Stimulated activated CD8-positive, alpha-beta memory T cell treated with anti-CD3 and anti-CD28 coated beads, Interleukin-2, amount 100 ng/mL, for 48 hours (primary cell): ENCODE measurements at regions not wholly inside any gene's neighbourhood (a gene's known extent, or its start where the extent isn't known, plus 50 kb on each side); places are given as distances from the start of the nearest gene placed in this dataset.
"Not testable (repeated sequence)": the region's sequence is repeated elsewhere in the genome, so short reads cannot be mapped to it uniquely, and the experiment has no call there.

Experiments
- DNase-seq, 2 donors: peaks; one replicate each; pipeline ENCODE4 v3.0.0-alpha.2; 2020; ENCODE audit warnings: low read depth in 2 of 2

DNA sequence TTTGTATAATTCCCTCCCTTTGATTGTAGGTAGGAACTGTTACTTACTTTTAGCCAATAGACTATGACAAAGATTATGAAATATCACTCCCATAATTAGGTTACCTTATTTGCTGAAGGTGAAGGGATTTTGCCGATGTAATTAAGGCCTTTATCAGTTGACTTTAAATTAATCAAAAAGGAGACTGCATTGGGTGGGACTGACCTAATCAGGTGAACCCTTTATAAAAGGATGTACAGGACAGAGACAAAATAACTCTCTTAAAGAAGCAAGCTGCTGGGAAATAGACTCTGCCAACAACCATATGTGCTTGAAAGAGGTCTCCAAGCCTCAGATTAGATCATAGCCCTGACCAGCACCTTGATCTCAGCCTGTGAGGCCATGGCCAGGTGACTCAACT lies 167.6 kb downstream of the SOX3 start:
- DNase-seq = no peak

DNA sequence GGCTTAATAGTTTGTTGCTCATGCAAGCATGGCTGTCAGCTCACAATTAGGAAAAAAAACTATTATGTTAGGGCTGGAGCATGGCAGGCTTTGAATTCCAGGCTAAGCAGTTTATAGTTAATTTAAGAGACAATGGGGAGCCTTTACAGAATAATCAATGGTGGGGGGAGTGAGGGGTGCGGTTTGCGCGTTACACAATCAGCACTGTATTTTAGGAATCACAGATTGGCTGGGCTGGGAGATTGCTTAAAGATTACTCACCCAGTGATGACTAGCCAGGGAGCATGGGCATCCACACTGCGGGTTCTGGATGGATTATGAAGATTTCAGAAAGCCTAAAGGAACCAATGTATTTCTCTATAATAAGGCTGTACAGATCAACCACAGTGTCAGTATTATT lies 186.6 kb downstream of the SOX3 start:
- no peak for DNase-seq

DNA sequence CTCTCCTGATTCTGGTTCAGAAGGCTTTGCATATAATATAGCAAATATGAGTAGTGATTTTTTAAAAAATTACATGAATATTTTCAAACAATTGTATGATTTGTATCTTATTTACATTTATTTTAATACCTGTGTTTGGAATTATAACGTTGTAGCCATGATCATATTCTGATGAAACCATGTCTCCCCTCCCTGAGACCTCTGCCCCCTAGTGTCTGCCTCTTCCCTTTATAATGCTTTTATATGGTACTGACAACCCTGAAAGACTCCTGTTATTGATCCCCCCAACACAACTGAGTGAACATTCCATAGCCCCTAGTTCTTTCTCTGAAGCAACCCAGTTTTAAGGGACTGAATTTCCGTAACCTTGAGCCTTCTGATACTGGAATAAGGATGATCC lies 187.4 kb downstream of the SOX3 start:
- DNase-seq = no peak

DNA sequence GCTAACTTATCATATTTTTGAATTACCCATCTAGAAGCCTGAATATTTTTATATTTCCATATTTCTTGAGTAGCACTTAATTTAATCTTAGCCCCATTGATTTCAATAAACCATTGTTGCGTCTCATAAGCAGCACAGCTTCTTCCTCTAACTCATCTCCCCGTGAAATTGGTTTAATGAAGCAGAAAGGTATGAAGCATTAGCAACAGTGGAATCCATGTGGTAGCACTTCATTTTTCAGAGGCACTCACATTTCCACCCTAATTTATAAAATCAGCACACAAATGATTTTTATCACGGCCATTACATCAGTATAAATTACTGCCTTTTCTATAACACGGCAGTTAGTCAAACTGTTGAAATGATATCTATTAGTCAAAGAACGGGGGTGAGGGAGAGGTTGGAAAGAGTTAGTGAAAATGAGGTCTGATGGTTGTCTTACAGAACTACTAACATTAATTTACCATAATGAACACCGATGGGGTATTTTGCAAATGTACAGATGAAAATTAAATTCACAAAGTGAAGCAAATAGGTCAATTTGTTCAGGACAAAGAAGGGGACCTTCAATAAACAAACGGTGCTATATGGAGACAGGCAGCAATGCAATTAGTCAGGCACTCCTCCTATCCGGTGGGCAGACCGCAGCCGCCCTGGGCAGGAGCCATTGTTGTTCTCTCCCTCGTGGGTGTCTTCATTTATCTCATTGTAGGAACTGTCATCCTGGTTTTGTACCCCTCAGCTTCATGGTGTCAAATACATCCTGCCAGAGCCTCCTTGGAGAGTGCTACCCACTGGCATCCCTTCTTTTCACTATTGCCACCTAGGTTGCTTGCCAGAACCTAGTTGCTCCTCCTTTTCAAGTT lies 205.7 kb downstream of the SOX3 start:
- no peak for DNase-seq

DNA sequence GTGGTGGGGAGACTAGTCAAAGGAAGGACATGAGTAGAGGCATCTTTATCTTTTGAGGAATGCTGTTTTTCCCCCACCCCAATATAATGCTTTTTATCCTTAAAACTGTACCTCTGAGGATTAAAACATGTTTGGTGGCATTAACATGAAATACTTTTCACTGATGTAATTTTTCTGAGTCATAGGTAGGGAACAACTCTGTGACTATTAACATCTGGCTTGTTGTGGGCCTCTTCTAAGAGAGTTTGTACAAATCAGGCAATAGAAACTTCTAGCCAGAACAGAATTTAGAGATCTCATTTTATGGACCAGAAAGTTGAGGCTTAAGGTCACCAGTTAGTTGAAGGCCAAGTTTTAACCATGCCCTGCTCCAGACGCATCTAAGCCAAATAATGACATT lies 207.6 kb downstream of the SOX3 start:
- DNase-seq = no peak

DNA sequence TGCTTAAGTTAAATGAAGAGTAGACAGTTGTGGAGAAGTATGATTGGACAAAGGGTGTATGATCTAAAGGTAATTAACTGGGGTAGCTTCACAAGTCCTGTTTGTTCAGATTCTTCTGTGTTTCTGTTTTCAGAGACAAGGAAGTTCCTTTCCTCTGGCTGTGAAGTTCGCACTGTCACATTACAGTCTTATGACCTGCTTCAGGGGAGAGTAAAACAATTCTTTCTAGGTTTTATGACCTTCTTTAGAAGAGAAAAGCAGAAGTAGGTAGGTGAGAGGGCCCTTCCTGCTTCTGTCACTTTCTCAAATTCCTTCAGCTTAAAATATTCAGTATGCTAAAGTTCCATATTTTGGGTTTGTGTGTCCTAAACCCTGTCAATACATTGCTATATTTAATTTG lies 211.9 kb downstream of the SOX3 start:
- no peak for DNase-seq

DNA sequence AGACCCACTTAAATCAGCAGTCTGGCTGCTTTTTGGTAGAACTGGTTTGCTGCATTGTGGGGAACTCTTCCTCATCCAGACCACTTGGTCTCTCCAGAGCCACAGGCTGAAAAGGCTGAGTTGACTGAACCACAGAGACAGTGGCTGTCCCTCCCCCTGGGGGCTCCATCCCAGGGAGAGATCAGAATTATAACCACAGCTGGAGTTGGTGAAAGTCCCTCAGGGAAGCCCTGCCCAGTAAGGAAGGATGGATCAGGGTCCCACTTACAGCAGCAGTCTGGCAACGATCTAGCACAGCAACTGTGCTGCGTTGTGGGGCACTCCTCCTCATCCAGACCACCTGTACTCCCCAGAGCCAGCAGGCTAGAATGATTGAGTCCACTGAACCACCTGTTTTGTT lies 212.7 kb downstream of the SOX3 start:
- no peak for DNase-seq

DNA sequence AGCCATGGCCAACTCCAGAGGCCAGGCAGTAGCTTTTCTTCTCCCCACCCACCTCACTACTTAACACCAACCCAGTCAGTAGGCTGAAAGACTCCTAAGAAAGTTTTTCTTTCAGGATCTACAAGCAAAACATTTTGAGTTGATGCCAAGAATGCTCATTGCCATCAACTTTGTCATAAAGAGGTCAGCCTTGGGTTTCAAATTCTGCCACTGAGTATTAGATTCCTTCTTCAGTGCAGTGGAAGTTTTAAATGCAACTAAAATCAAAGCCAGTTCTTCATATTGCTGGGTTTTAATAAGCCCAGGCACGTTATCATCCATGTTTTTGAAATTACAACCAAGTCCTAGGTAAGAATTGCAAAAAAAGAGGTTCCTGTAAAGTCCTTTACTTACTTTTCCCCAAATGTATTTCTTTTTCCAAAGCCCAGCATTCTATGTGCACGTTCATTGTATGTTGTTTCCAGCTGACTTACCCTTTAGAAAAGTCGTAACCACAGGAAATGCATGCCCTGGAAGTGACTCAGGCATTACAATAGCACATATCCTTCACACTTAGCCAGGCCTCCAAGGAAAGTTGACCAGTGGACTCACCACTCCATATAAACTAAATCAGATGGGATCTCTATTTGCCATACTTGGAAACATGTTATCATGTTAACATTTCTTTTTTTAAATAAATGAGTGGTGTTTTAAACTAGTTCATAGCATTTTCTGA lies 229.9 kb downstream of the SOX3 start:
- DNase-seq = no peak

DNA sequence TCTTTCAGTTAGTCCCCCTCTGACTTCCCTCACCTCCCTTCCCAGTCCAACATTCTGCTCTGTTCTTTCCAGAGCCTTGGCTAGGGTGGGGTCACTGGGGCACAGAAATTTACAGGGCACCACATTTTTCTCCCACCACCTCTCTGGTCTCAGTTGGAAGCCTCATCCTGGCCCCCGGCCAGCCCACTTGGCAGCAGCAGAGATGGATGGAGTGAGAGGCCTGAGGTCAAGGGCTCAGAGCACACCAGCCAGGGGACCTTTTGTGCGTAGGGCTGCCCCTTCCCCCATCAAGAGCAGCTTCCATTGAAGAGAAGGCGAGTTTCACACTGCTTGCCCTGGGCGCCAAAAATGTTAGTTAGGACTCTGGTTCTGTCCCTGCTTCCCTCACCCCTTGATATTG lies 230.9 kb downstream of the SOX3 start:
- no peak for DNase-seq

DNA sequence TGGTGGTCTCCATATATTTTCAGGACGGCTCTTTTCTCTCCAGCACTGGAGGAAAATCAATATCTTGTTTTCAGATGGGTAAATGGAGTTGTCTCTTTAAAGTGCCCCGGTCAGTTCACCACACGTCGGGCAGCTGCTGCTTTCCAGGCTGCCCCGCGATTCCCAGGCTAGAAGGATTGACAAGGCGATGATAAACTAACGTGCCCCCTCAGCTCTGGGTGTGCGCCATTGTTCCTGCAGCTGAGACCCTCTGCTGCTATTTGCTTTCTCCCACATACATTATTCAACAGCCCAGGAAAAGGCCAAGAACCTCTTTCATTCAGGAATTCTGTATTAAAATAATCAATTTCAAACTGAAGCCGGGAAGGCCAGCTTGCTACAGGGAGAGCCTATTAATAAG lies 254.5 kb downstream of the SOX3 start:
- DNase-seq = no peak

DNA sequence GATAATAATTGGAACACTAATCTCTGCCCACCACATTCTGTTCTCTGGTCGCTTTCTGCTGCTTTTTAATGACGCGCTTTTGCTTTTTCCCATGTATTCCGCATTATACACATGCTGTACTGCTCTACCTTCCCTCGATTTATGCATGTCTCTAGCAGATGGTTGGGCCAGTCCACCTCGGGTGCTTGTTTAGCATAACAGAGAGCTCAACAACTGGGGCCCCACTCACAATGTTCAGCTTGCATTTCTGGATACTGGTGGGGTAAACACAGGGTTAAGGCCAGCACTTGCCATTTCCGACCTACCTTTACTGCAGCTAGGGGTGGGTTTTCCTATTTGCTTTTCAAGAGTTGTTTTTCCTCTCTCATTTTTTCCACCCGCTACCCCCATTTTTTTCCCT lies 255.8 kb downstream of the SOX3 start:
- DNase-seq = no peak

DNA sequence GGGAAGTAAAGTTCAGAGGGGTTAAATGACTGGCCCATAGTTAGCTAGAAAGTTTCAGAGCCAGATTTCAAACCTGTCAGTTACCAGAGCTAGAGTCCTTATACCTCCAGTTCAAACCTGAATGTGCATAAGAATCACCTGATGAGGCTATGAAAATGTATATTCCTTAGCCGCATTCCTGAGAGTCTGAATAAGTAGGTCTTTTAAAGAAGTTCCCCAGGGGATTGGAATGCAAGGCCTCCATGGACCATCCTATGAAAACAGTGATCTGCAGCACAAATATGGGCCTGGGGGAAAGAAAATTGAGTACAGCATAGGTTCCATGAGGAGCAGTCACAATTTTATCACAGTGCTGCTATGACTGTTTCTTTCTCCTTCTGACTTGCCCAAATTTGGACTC lies 263.9 kb upstream of the CXorf66 start:
- no peak for DNase-seq

DNA sequence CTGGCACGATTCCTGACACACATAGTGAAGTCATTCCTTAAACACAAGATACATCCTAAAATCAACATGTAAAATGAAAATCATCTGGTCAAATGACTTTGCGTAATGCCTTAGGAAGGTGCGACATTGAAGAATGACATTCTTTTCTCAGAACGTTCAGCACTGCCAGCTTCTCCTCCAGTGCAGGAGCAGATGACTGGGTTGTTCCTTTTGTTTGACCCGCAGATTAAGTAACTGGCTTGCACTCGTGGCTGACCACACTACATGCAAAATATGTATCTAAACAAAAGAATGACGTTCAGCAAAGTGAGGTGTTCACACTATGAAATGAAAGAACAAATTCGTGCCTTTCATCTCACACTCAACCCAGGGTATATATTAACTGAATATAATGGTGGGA lies 260.7 kb upstream of the CXorf66 start:
- DNase-seq = not testable (repeated sequence)

DNA sequence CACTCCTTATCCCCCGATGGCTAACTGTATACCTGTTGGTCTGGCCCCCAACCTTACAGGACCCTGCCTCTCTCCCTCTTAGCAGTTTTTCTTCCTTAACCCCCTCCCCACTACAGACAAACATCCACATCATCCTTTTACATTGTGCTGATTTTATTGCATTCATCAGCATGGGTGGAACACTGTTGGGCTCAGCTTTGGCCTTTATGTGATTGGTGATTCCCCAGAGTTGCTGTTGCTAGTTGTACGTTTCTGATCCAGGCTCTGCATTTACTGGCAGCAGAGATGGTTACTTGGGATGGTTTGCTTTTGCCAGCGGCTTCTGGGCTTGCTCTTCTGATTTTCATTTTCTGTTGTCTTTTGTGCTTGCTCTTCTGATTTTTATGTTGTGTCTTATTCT lies 250.6 kb upstream of the CXorf66 start:
- not testable (repeated sequence) for DNase-seq

DNA sequence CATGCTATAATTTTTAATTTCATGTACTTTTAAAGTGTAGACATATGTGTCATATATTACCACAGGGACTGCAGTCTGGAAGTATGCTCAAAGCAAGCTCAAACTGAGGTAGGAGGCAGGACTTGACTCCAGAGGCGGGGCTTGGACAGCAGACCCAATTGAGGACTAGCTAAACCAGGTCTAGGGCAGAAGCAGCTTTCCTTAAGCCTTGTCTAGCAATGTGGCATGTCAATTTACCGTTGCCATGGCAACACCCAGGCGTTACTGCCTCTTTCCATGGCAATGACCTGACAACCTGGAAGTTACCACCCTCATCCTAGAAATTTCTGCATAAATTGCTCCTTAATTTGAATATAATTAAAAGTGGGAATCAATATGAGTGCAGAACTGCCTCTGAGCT lies 249.2 kb upstream of the CXorf66 start:
- not testable (repeated sequence) for DNase-seq

DNA sequence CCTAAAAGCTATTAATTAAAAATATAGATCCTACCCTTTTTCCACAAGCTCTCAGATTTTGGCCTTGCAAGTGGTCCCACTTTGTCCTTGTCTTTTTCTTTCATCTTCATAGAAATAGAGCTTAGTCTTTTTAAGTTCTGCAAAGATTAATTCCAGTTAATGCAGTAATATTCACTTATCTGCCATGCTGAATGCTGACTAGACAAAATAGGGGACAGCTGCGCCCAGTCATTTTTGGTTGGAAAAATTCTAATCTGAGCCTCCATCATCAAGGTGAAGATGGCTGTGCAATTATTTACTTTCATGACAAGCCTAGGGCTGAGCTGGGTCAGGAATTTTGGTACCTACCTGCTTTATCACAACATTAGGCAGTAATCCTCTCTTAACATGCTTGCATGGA lies 241.3 kb upstream of the CXorf66 start:
- no peak for DNase-seq

DNA sequence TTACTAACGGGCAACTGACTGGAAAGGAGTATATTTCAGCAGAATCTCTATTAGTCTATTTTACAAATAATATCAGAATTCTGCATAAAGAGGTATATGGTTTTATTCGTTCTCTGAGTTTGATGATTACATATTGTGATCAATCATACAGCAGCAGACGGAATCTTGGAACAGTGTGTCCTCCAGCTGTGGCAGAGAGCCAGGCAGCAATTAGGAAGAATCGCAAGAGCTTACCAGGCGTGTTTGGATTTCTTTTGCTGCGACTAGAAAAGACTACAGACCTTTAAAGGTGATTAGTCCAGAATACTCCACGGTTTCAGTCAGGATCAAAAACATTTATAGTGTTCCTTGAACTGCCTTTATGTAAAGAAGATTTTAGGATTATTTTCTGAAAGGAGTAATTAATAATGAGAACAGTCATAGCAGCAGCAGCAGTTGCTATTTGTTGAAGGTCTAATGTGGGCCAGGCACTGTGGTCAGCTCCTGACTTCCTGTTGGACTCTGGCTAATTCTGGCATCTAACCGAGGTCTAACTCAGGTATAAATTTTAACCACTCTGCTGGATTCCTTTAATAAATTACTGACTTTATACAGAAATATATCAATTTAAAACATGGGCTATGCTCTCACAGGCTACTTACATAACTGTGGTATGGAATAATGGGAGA lies 225.3 kb upstream of the CXorf66 start:
- no peak for DNase-seq

DNA sequence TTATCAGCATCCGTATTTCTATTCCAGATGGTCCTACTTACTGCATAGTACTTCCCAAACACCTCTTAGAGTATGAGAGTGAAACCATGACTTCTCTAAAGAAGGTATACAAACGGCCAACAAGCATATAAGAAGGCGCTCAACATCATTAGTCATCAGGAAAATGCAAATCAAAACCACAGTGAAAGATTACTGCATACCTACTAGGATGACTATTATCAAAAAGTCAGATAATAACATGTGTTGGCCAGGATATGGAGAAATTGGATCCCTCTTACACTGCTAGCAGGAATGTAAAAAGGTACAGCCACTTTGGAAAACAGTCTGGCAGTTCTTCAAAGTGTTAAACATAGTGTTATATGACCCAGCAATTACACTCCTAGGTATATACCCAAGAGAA lies 215.3 kb upstream of the CXorf66 start:
- no peak for DNase-seq

DNA sequence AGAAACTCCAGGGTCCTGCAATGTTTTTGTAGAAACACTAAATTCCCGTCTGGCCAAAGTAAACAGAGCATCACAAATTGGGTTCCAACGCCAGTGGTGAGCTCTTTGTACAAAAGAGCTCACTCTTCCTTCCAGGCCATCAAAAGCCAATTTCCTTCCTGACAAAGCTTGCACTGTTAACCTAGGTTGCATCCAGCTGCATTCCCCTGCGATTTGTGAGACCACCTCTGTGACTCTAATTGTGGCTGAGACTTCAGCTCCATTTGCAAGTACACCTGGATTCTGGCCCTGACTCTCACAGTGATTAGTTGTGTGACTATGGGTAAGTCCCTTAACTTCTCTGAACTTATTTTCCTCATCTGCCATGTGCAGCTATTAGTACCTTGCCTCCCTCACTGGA lies 212.5 kb upstream of the CXorf66 start:
- no peak for DNase-seq

DNA sequence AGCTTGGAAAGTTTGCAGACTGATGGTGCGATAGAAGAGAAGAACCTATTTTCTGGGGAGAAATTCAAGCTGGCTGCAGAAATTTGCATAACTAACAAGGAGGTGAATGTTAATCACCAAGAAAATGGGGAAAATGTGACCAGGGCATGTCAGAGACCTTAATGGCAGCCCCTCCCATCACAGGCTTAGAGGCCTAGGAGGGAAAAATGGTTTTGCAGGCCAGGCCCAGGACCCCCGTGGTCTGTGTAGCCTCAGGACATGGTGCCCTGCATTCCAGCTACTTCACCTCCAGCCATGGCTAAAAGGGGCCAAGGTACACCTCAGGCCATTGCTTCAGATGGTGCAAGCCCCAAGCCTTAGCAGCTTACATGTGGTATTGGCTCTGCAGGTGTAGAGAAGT lies 207.1 kb upstream of the CXorf66 start:
- DNase-seq = no peak

DNA sequence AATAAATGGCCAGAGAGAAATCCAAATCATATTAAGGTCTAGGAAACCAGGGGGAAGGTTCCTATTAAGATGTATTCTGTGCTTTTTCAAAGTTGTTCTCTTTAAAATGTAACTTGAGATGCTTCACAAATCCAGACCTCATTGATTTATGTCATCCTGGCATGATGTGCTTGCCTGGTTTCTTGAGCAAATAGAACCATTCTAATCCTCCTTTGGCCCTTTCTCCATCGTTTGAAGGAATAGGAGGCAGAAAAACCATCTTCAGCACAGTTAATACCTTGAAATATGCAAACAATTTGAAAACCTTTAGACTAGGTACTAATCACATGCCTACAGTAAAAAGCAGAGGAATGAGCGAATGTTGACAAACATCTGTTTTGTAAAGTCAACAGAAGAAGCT lies 202.2 kb upstream of the CXorf66 start:
- no peak for DNase-seq

DNA sequence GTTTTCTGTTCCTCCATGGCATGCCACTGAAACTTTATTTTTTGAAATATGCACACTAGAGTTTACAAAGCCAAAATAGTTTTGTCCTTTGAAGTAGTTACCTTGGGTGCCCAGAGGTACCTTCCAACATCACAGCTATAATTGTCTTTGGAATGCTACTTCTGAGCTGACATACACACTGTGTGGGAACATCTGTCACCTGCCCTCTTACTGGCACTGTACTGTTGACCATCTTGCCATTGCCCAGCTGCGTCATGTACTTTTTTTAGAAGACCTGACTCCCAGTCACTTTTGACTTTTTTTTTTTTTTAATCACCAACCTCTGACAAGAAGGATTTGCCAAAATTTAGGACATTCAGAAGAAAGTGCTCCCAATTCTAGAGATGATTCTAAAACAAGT lies 200.5 kb upstream of the CXorf66 start:
- no peak for DNase-seq

DNA sequence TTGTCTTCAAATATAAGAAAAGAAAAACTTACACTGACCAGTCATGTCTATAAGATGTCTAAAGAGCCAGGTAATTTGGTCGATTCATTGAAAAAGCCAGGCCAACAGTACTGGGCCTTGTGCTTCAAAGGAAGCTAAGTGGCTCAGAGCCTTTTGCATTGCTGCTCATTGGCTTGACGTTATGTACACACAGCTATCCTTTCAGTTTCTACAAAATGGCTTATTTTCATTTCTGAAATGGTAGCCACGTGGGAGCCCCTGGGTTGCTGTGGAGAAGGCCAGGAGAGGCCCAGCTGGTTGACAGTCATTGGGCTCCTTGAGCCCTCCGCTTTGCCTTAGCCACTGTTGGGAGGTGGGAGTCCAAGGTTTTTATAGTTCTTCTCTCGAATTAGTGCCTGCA lies 199.1 kb upstream of the CXorf66 start:
- no peak for DNase-seq
